Gastrocnemius medialis (tissue), 4 donors: ENCODE measurements at regions not wholly inside any gene's neighbourhood (a gene's known extent, or its start where the extent isn't known, plus 50 kb on each side); places are given as distances from the start of the nearest gene placed in this dataset.

Source experiments
- ATAC-seq, 2 donors: fragments of 150-250 bp; one replicate each; pipeline ENCODE4 v1.9.1; 2016
- DNase-seq, 2 donors: peaks; one replicate each; pipeline ENCODE4 v3.0.0-alpha.2; 2019
- H3K27ac ChIP-seq, 4 donors: fragments of 200-600 bp; sonication (generic); 1 replicate in 1 of 4; 2 replicates in 3 of 4; pipeline ENCODE4 v1.5.1; 2016 to 2018; ENCODE audit warnings: mild to moderate bottlenecking in 2 of 4, moderate library complexity in 1 of 4
- H3K27me3 ChIP-seq, 3 donors: fragments of 200-600 bp; sonication (generic) in 2 of 3; 1 replicate in 1 of 3; 2 replicates in 2 of 3; pipeline versions ENCODE4 v1.5.1 to v1.6.0; 2016 to 2019; ENCODE audit warnings: mild to moderate bottlenecking in 1 of 3, moderate library complexity in 1 of 3
- H3K36me3 ChIP-seq, 2 donors: fragments of 200-600 bp; sonication (generic) in 1 of 2; one replicate each; pipeline ENCODE4 v1.5.1; 2017 to 2018
- H3K4me1 ChIP-seq, 2 donors: fragments of 200-600 bp; sonication (generic) in 1 of 2; one replicate each; pipeline ENCODE4 v1.5.1; 2016 to 2017; ENCODE audit warnings: mild to moderate bottlenecking in 2 of 2
- H3K4me3 ChIP-seq, 4 donors: fragments of 200-600 bp; sonication (generic) in 3 of 4; 1 replicate in 1 of 4; 2 replicates in 3 of 4; pipeline ENCODE4 v1.5.1; 2016 to 2019; ENCODE audit warnings: mild to moderate bottlenecking in 2 of 4
- H3K9me3 ChIP-seq, 3 donors: fragments of 200-600 bp; sonication (generic) in 2 of 3; 1 replicate in 1 of 3; 2 replicates in 2 of 3; pipeline ENCODE4 v1.5.1; 2016 to 2019
- POLR2A ChIP-seq, 2 donors: fragments of 450-650 bp; IDR thresholded peaks; one replicate each; pipeline ENCODE4 v1.6.1; 2017; ENCODE audit warnings: antibody characterized with exemption in 2 of 2, mild to moderate bottlenecking in 2 of 2, moderate library complexity in 2 of 2
- in situ Hi-C, 4 donors: fragments of 200-750 bp; cut with MboI; loops; one replicate each; pipeline versions ENCODE4 v1.15.0 to v1.8.0; 2017; ENCODE audit warnings: low sequenced_read_pairs in 4 of 4
- intact Hi-C: fragments of 100-400 bp; cut with DNase I; formaldehyde crosslinking; loops from one replicate; pipeline ENCODE4 v1.15.1; 2023; ENCODE audit warnings: low total_unique reads
- TF ChIP-seq, protein P1 (sequence below), 5 experiments: fragments of 450-650 bp in 3 of 5; fragments of 200-600 bp in 2 of 5; sonication (generic) in 2 of 5; IDR thresholded peaks in 4 of 5; conservative IDR thresholded peaks in 1 of 5; 1 replicate in 4 of 5; 2 replicates in 1 of 5; pipeline ENCODE4 v1.5.1; 2016 to 2019; ENCODE audit warnings: antibody characterized with exemption in 5 of 5, mild to moderate bottlenecking in 3 of 5, moderate library complexity in 3 of 5

- DNase-seq (no peak), ATAC-seq (no peak)
- TF ChIP-seq, protein P1, sequence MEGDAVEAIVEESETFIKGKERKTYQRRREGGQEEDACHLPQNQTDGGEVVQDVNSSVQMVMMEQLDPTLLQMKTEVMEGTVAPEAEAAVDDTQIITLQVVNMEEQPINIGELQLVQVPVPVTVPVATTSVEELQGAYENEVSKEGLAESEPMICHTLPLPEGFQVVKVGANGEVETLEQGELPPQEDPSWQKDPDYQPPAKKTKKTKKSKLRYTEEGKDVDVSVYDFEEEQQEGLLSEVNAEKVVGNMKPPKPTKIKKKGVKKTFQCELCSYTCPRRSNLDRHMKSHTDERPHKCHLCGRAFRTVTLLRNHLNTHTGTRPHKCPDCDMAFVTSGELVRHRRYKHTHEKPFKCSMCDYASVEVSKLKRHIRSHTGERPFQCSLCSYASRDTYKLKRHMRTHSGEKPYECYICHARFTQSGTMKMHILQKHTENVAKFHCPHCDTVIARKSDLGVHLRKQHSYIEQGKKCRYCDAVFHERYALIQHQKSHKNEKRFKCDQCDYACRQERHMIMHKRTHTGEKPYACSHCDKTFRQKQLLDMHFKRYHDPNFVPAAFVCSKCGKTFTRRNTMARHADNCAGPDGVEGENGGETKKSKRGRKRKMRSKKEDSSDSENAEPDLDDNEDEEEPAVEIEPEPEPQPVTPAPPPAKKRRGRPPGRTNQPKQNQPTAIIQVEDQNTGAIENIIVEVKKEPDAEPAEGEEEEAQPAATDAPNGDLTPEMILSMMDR (IDR thresholded peaks at IDR 0.05 in 4 of 5, conservative IDR thresholded peaks at IDR 0.05 in 1 of 5), result no peak
- TF ChIP-seq POLR2A (IDR thresholded peaks at IDR 0.05), result no peak
- Histone ChIP-seq H3K27ac (no peak overlapping the region), H3K4me1 (no peaks in the 10 kb centered on the region), H3K27me3 (no peaks in the 10 kb centered on the region), H3K36me3 (no peaks in the 10 kb centered on the region), H3K4me3 (no peak overlapping the region), H3K9me3 (no peaks in the 10 kb centered on the region)
- in situ Hi-C loops (no loop called here), intact Hi-C loops (no loop called here)
Observed at GRCh38 chr14:83568141-83568540, 1961.8 kb upstream of the FLRT2 start.

DNA sequence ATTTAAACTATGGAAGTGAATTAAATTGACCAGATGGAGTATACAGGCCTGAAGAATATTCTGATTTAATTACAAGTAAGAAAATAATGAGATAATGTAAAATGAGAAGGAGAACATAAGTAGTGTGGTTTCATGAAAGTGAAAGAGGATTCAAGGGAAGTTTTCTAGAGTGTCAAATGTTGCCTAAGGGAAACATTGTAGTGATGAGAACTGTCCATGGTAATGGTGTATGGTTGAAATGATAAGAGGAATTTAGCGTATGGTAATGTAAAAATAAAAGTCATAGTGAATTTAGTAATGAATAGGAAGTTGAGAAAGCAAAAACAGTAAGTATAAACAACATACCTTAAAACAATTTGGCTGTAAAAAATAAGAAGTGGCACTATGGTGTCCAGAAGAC lies 1954.6 kb upstream of the FLRT2 start:
- Histone ChIP-seq H3K4me1 (no peaks in the 10 kb centered on the region), H3K36me3 (no peaks in the 10 kb centered on the region), H3K4me3 (no peak overlapping the region), H3K27me3 (no peaks in the 10 kb centered on the region), H3K9me3 (no peaks in the 10 kb centered on the region), H3K27ac (no peak overlapping the region)
- in situ Hi-C loops, result no loop called here
- no peak for TF ChIP-seq POLR2A (IDR thresholded peaks at IDR 0.05)
- TF ChIP-seq, protein P1 (IDR thresholded peaks at IDR 0.05 in 4 of 5, conservative IDR thresholded peaks at IDR 0.05 in 1 of 5), result no peak
- ATAC-seq (no peak), DNase-seq (no peak)
- intact Hi-C loops, result no loop called here

DNA sequence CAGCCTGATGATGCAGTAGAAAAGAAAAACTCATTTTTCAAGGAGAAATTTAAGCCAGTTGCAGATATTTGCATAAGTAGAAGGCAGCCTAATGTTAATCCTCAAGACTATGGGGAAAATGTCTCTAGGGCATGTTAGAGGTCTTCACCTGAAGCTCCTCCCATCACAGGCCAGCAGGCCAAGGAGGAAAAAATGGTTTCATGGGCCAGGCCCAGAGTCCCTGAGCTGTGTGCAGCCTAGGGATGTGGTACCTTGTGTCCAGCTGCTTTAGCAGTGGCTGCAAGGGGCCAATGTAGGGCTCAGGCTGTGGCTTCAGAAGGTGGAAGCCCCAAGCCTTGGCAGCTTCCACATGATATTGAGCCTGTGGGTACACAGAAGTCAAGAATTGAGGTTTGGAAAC lies 1946.7 kb upstream of the FLRT2 start:
- no peak for DNase-seq
- intact Hi-C loops, result no loop called here
- Histone ChIP-seq H3K36me3 (no peaks in the 10 kb centered on the region), H3K4me3 (no peak overlapping the region), H3K27me3 (no peaks in the 10 kb centered on the region), H3K4me1 (no peaks in the 10 kb centered on the region), H3K27ac (no peak overlapping the region), H3K9me3 (no peaks in the 10 kb centered on the region)
- TF ChIP-seq, protein P1 (IDR thresholded peaks at IDR 0.05 in 4 of 5, conservative IDR thresholded peaks at IDR 0.05 in 1 of 5), result no peak
- no peak for TF ChIP-seq POLR2A (IDR thresholded peaks at IDR 0.05)
- in situ Hi-C loops, result no loop called here
- no peak for ATAC-seq

DNA sequence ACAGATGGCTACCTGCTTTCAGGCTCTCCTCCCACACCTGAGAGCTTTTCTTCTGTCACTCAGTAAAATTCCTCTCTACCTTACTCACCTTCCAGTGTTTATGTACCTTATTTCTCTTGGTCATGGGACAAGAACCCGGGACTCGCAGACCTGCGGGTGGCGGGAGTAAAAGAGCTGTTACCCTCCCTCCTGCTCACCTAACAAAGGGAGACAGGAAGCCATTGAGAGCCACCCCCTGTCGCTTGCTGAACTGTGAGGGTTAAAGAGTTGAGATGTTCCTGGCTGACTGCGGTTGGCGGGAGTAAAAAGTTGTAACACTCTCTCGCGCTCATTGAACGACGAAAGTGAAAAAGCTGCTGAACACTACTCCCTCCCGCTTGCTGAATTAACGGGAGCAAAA lies 1935.1 kb upstream of the FLRT2 start:
- no peak for TF ChIP-seq POLR2A (IDR thresholded peaks at IDR 0.05)
- TF ChIP-seq, protein P1 (IDR thresholded peaks at IDR 0.05 in 4 of 5, conservative IDR thresholded peaks at IDR 0.05 in 1 of 5), result no peak
- H3K27ac ChIP-seq, result no peak overlapping the region
- H3K4me1 ChIP-seq, result no peaks in the 10 kb centered on the region
- ATAC-seq (no peak), DNase-seq (no peak)
- no peaks in the 10 kb centered on the region for H3K9me3 ChIP-seq
- H3K27me3 ChIP-seq, result no peaks in the 10 kb centered on the region
- intact Hi-C loops, result no loop called here
- in situ Hi-C loops, result no loop called here
- H3K4me3 ChIP-seq, result no peak overlapping the region
- H3K36me3 ChIP-seq, result no peaks in the 10 kb centered on the region

DNA sequence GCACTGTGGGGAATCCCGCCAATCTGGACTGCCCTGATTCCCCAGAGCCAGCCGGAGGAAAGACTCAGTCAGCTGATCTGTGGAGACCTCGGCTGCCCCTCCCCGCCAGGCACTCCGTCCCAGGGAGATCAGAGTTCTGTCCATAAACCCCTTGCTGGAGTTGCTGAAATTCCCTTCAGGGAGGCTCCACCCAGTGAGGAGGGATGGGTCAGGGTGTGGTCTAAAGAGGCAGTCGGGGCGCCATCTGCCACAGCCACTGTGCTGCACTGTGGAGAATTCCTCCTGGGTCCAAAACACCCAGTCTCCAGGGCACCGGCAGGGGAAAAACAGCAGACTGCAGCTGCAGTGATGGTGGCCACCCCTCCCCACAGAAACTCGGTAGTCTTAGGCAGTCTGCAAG lies 1922.3 kb upstream of the FLRT2 start:
- Histone ChIP-seq H3K4me1 (peaks cover 0 to 16% of the 10 kb centered on the region in 2 donors), H3K9me3 (no peaks in the 10 kb centered on the region), H3K36me3 (no peaks in the 10 kb centered on the region), H3K27ac (no peak overlapping the region), H3K4me3 (no peak overlapping the region), H3K27me3 (no peaks in the 10 kb centered on the region)
- DNase-seq (no peak), ATAC-seq (no peak)
- intact Hi-C loops, result no loop called here
- TF ChIP-seq POLR2A (IDR thresholded peaks at IDR 0.05), result no peak
- TF ChIP-seq, protein P1 (IDR thresholded peaks at IDR 0.05 in 4 of 5, conservative IDR thresholded peaks at IDR 0.05 in 1 of 5), result no peak
- in situ Hi-C loops, result no loop called here
